ENCODE measurements at regions not wholly inside any gene's neighbourhood (a gene's known extent, or its start where the extent isn't known, plus 50 kb on each side); places are given as distances from the start of the nearest gene placed in this dataset.

GRCh38 chr13:58306062-58306461 lies 674.5 kb downstream of the PCDH17 start:
- TF ChIP-seq CTCF (conservative IDR thresholded peaks at IDR 0.05; ENCODE audit: low read depth, low read length): no peak
- no peak for TF ChIP-seq EZH2 (IDR thresholded peaks at IDR 0.05; ENCODE audit: borderline replicate concordance, low read depth, low read length, poor library complexity, severe bottlenecking)

All from A673 (cell line).